Right atrium auricular region (tissue), 2 donors: ENCODE measurements at regions not wholly inside any gene's neighbourhood (a gene's known extent, or its start where the extent isn't known, plus 50 kb on each side); places are given as distances from the start of the nearest gene placed in this dataset.

Source experiments
- DNase-seq: peaks from one replicate; pipeline ENCODE4 v3.0.0-alpha.2; 2019; ENCODE audit warnings: low spot score
- H3K27ac ChIP-seq, 2 donors: fragments of 200-600 bp; sonication (generic); 1 replicate in 1 of 2; 2 replicates in 1 of 2; pipeline ENCODE4 v1.5.1; 2016 to 2019
- H3K27me3 ChIP-seq, 2 donors: fragments of 200-600 bp; sonication (generic); one replicate each; pipeline versions ENCODE4 v1.5.1 to v1.6.0; 2017 to 2019
- H3K36me3 ChIP-seq: fragments of 200-600 bp; sonication (generic); one replicate; pipeline ENCODE4 v1.5.1; 2016
- H3K4me1 ChIP-seq, 2 donors: fragments of 200-600 bp; sonication (generic); one replicate each; pipeline versions ENCODE4 v1.5.1 to v1.6.0; 2017 to 2019
- H3K4me3 ChIP-seq, 2 donors: fragments of 200-600 bp; sonication (generic); 1 replicate in 1 of 2; 2 replicates in 1 of 2; pipeline ENCODE4 v1.5.1; 2017 to 2019; ENCODE audit warnings: mild to moderate bottlenecking in 1 of 2, moderate library complexity in 1 of 2
- H3K9me3 ChIP-seq, 2 donors: fragments of 200-600 bp; sonication (generic); one replicate each; pipeline ENCODE4 v1.5.1; 2019
- TF ChIP-seq, protein P1 (sequence below), 2 donors: fragments of 200-600 bp; sonication (generic); IDR thresholded peaks; one replicate each; pipeline ENCODE4 v1.5.1; 2019; ENCODE audit warnings: antibody characterized with exemption in 2 of 2

DNA sequence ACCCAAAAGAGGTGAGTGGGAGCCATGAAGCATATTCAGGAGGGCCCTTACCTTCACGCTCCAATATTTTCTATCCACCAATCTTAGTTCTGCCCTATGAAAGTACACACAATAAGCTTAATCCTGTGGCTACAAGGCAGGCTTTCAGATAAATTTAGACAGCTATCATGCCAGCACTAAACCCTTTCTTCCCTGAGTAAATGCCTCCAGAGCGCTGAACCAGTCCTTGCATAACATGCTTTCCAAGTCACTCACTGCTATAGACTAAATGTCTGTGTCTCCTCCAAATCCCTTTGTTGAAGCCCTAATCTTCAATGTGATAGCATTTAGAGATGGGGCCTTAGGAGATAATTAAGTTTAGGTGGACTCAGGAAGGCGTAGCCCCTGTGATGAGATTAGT lies 50.3 kb upstream of the FIBIN start:
- no peak for DNase-seq
- TF ChIP-seq, protein P1, sequence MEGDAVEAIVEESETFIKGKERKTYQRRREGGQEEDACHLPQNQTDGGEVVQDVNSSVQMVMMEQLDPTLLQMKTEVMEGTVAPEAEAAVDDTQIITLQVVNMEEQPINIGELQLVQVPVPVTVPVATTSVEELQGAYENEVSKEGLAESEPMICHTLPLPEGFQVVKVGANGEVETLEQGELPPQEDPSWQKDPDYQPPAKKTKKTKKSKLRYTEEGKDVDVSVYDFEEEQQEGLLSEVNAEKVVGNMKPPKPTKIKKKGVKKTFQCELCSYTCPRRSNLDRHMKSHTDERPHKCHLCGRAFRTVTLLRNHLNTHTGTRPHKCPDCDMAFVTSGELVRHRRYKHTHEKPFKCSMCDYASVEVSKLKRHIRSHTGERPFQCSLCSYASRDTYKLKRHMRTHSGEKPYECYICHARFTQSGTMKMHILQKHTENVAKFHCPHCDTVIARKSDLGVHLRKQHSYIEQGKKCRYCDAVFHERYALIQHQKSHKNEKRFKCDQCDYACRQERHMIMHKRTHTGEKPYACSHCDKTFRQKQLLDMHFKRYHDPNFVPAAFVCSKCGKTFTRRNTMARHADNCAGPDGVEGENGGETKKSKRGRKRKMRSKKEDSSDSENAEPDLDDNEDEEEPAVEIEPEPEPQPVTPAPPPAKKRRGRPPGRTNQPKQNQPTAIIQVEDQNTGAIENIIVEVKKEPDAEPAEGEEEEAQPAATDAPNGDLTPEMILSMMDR (IDR thresholded peaks at IDR 0.05) = no peak
- H3K27ac ChIP-seq = no peak overlapping the region
- no peaks in the 10 kb centered on the region for H3K27me3 ChIP-seq
- H3K4me3 ChIP-seq = no peak overlapping the region
- H3K9me3 ChIP-seq = no peaks in the 10 kb centered on the region
- H3K36me3 ChIP-seq = no peaks in the 10 kb centered on the region
- peaks cover 0 to 7% of the 10 kb centered on the region in 2 donors for H3K4me1 ChIP-seq
